Lung (tissue), 12 donors: ENCODE measurements at regions not wholly inside any gene's neighbourhood (a gene's known extent, or its start where the extent isn't known, plus 50 kb on each side); places are given as distances from the start of the nearest gene placed in this dataset. TPM values are rescaled to one million over a fixed set of nuclear protein-coding genes. Genes with fewer than 3 reads are reported as not detected.

ENCODE experiments used
- ATAC-seq: fragments of 200-7000 bp; cut with Tn5 transposase; one replicate; pipeline ENCODE4 v1.9.1; 2020; ENCODE audit warnings: moderate number of reproducible peaks; ENCODE audit not compliant: insufficient read depth, low FRiP score
- DNase-seq, 3 donors: peaks; one replicate each; pipeline ENCODE4 v3.0.0-alpha.2; 2013 to 2017
- H3K27ac ChIP-seq, 2 donors: one replicate each; pipeline ENCODE4 v1.5.1; 2013; ENCODE audit warnings: mild to moderate bottlenecking in 2 of 2, moderate library complexity in 2 of 2, control low read depth in 1 of 2, inconsistent platforms in 1 of 2, low read depth in 1 of 2, low read length in 1 of 2
- H3K27me3 ChIP-seq, 3 donors: one replicate each; pipeline ENCODE4 v1.5.1; 2013; ENCODE audit warnings: low read length in 2 of 3; ENCODE audit not compliant: control insufficient read depth in 3 of 3, insufficient read depth in 3 of 3
- H3K36me3 ChIP-seq, 4 donors: one replicate each; pipeline ENCODE4 v1.5.1; 2013; ENCODE audit warnings: low read length in 4 of 4, mild to moderate bottlenecking in 1 of 4, moderate library complexity in 1 of 4; ENCODE audit not compliant: control insufficient read depth in 4 of 4, insufficient read depth in 4 of 4
- H3K4me1 ChIP-seq, 5 donors: one replicate each; pipeline ENCODE4 v1.5.1; 2013; ENCODE audit warnings: low read length in 5 of 5, mild to moderate bottlenecking in 2 of 5, moderate library complexity in 1 of 5; ENCODE audit not compliant: control insufficient read depth in 5 of 5, insufficient read depth in 5 of 5
- H3K4me3 ChIP-seq: one replicate; pipeline ENCODE4 v1.5.1; 2013; ENCODE audit warnings: mild to moderate bottlenecking, control low read depth, moderate library complexity
- H3K9ac ChIP-seq, 2 donors: one replicate each; pipeline ENCODE4 v1.5.1; 2013; ENCODE audit warnings: low read length in 2 of 2, control low read depth in 1 of 2; ENCODE audit not compliant: insufficient read depth in 1 of 2
- H3K9me3 ChIP-seq, 4 donors: one replicate each; pipeline ENCODE4 v1.5.1; 2013; ENCODE audit warnings: low read length in 3 of 4, mild to moderate bottlenecking in 1 of 4, moderate library complexity in 1 of 4; ENCODE audit not compliant: control insufficient read depth in 4 of 4, insufficient read depth in 3 of 4
- WGBS, 2 donors: extraction: QIAGEN DNeasy Blood & Tissue Kit; methylation state at CpG; one replicate each; pipeline ENCODE4 v1.1.7; 2013; 5-methylcytosine and 5-hydroxymethylcytosine counted together
- small RNA-seq: library from RNA; depleted of rRNA; stranded (forward); fragments of <200 nt; gene quantifications from one replicate; pipeline ENCODE3, GENCODE V24; 2014; ENCODE audit warnings: low replicate concordance
- TF ChIP-seq, protein P1 (sequence below): IDR thresholded peaks from 2 replicates; pipeline ENCODE4 v1.5.1; 2012; ENCODE audit warnings: mild to moderate bottlenecking; ENCODE audit errors: control extremely low read depth, extremely low read depth
- donor health status: control.
- donor health status: control.
- donor health status: Bipolar disorder and iron deficiency.
- donor health status: healthy.
- donor health status: DM: yes; HTN: yes; CAD: no.

DNA sequence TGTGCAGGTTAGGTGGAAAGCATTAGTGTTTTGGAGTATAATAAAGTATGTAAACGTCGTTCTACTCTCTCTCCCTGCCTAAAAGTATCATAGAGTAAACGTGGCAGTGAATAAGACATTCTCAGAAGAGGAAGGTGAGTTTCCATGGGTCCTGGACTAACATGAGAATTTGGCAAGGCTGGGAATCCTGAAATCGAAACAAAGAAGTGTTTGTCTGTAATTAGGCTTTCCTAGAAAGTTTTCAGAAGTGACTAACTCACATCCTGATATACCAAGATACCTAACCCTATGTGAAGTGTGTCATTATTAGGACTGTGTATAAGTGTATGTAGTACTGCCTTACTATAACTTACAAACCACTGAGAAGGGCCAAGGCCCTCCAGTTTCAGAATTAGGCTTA is 50.7 kb upstream of the MAOA start:
- ATAC-seq: no peak
- 71 to 82% methylated on average over 4 of the region's 4 CpGs for WGBS, 2 donors
- Histone ChIP-seq H3K9ac (no peak overlapping the region), H3K4me3 (no peak overlapping the region), H3K36me3 (no peaks in the 10 kb centered on the region), H3K4me1 (no peaks in the 10 kb centered on the region), H3K9me3 (peaks cover 0 to 2% (median 0%) of the 10 kb centered on the region in 4 donors), H3K27ac (no peak overlapping the region), H3K27me3 (peaks cover 0 to 3% (median 0%) of the 10 kb centered on the region in 3 donors)
- DNase-seq: no peak
- TF ChIP-seq, protein P1, sequence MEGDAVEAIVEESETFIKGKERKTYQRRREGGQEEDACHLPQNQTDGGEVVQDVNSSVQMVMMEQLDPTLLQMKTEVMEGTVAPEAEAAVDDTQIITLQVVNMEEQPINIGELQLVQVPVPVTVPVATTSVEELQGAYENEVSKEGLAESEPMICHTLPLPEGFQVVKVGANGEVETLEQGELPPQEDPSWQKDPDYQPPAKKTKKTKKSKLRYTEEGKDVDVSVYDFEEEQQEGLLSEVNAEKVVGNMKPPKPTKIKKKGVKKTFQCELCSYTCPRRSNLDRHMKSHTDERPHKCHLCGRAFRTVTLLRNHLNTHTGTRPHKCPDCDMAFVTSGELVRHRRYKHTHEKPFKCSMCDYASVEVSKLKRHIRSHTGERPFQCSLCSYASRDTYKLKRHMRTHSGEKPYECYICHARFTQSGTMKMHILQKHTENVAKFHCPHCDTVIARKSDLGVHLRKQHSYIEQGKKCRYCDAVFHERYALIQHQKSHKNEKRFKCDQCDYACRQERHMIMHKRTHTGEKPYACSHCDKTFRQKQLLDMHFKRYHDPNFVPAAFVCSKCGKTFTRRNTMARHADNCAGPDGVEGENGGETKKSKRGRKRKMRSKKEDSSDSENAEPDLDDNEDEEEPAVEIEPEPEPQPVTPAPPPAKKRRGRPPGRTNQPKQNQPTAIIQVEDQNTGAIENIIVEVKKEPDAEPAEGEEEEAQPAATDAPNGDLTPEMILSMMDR: no peak

Small RNAs in the stretch of these regions (small RNA-seq; reads per million reads assigned to genes)
- not detected for gene AL451086.1
